ENCODE measurements at regions not wholly inside any gene's neighbourhood (a gene's known extent, or its start where the extent isn't known, plus 50 kb on each side); places are given as distances from the start of the nearest gene placed in this dataset.

- WGBS, 2 donors, result 92% methylated on average over 5 of the region's 5 CpGs
- no peaks in the 10 kb centered on the region for H3K36me3 ChIP-seq
- TF ChIP-seq CTCF (IDR thresholded peaks at IDR 0.05) (no peak), POLR2AphosphoS5 (IDR thresholded peaks at IDR 0.05) (no peak), POLR2A (IDR thresholded peaks at IDR 0.05) (no peak), EP300 (IDR thresholded peaks at IDR 0.05) (no peak)
- no peaks in the 10 kb centered on the region for H3K9me3 ChIP-seq
- DNase-seq (no peak), ATAC-seq (ENCODE audit: low FRiP score in 2 of 2) (no peak)
- H3K4me1 ChIP-seq, result no peaks in the 10 kb centered on the region
- H3K27ac ChIP-seq, result no peak overlapping the region
- no peak overlapping the region for H3K4me3 ChIP-seq
- no peaks in the 10 kb centered on the region for H3K27me3 ChIP-seq
Observed at GRCh38 chr6:47117314-47117713, 75.2 kb upstream of the ADGRF1 start.

GRCh38 chr6:47116606-47117005 lies 74.5 kb upstream of the ADGRF1 start:
- DNase-seq, result no peak
- Histone ChIP-seq H3K4me1 (no peaks in the 10 kb centered on the region), H3K27ac (no peak overlapping the region), H3K4me3 (no peak overlapping the region), H3K9me3 (no peaks in the 10 kb centered on the region), H3K36me3 (no peaks in the 10 kb centered on the region), H3K27me3 (no peaks in the 10 kb centered on the region)
- ATAC-seq (ENCODE audit: low FRiP score in 2 of 2), result no peak
- TF ChIP-seq POLR2A (IDR thresholded peaks at IDR 0.05) (no peak), EP300 (IDR thresholded peaks at IDR 0.05) (no peak), CTCF (IDR thresholded peaks at IDR 0.05) (no peak), POLR2AphosphoS5 (IDR thresholded peaks at IDR 0.05) (no peak)
- WGBS, 2 donors, result 88 to 92% methylated on average over 6 of the region's 6 CpGs

DNA sequence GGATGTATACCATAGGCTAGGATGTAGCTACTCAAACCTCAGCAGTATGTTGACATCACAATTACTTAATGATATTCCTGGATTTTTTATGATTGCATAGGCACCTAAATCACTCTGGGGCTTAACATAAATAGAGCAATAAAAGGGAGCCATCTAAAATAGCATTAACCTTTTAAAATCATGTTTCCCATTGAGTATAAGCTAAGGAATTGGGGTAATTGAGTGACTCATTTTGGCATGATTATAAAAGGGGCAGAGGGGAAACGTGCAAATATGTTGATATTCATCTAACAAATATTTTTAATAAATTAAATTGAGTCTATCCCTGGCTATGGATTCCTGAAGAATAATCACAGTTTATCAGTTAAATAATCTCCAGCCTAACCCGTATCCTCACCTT lies 74.0 kb upstream of the ADGRF1 start:
- no peaks in the 10 kb centered on the region for H3K9me3 ChIP-seq

GRCh38 chr6:47114460-47114859 lies 72.3 kb upstream of the ADGRF1 start:
- no peak overlapping the region for H3K4me3 ChIP-seq
- TF ChIP-seq POLR2A (IDR thresholded peaks at IDR 0.05) (no peak), CTCF (IDR thresholded peaks at IDR 0.05) (no peak)
- no peaks in the 10 kb centered on the region for H3K27me3 ChIP-seq
- DNase-seq, result no peak
- H3K4me1 ChIP-seq, result no peaks in the 10 kb centered on the region
- no peak for ATAC-seq (ENCODE audit: low FRiP score in 2 of 2)
- H3K9me3 ChIP-seq, result no peaks in the 10 kb centered on the region
- H3K27ac ChIP-seq, result no peak overlapping the region
- H3K36me3 ChIP-seq, result no peaks in the 10 kb centered on the region
- WGBS, 2 donors, result 91 to 95% methylated on average over 4 of the region's 4 CpGs

More for the DNA sequence above, 74.0 kb upstream of the ADGRF1 start:
- WGBS, 2 donors, result 76 to 86% methylated on average over 2 of the region's 2 CpGs
- TF ChIP-seq POLR2A (IDR thresholded peaks at IDR 0.05) (no peak), EP300 (IDR thresholded peaks at IDR 0.05) (no peak), CTCF (IDR thresholded peaks at IDR 0.05) (no peak), POLR2AphosphoS5 (IDR thresholded peaks at IDR 0.05) (no peak)
- DNase-seq (no peak), ATAC-seq (ENCODE audit: low FRiP score in 2 of 2) (no peak)
- Histone ChIP-seq H3K36me3 (no peaks in the 10 kb centered on the region), H3K4me3 (no peak overlapping the region), H3K4me1 (no peaks in the 10 kb centered on the region), H3K27me3 (no peaks in the 10 kb centered on the region), H3K27ac (no peak overlapping the region)

DNA sequence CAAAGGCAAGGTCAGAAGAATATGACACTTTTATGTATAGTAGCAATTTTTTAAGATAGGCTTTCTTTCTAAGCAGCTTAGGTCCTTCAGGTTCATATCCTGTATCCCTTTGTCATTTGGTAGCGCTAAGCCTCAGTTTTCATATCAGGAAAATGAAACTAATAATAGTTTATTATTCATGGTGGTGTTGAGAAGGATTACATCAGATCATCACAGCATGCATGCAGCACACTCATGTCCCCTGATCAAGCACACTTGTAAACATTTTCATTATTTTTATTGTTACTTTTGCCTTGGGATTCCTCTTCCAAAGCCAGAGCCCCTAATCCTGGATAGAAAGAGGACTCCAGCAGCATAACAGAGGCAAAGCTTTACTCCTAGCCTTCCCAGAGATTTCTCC lies 70.2 kb upstream of the ADGRF1 start:
- no peak for DNase-seq
- 73 to 78% methylated on average over 1 of the region's 1 CpG for whole genome bisulfite sequencing, 2 donors

More for the DNA sequence above, 70.2 kb upstream of the ADGRF1 start:
- no peak for ATAC-seq (ENCODE audit: low FRiP score in 2 of 2)
- Histone ChIP-seq H3K36me3 (no peaks in the 10 kb centered on the region), H3K9me3 (no peaks in the 10 kb centered on the region), H3K4me3 (no peak overlapping the region), H3K27ac (no peak overlapping the region), H3K4me1 (no peaks in the 10 kb centered on the region), H3K27me3 (no peaks in the 10 kb centered on the region)
- TF ChIP-seq POLR2A (IDR thresholded peaks at IDR 0.05) (no peak), EP300 (IDR thresholded peaks at IDR 0.05) (no peak), POLR2AphosphoS5 (IDR thresholded peaks at IDR 0.05) (no peak), CTCF (IDR thresholded peaks at IDR 0.05) (no peak)
